CD1c-positive myeloid dendritic cell (primary cell): ENCODE measurements at regions not wholly inside any gene's neighbourhood (a gene's known extent, or its start where the extent isn't known, plus 50 kb on each side); places are given as distances from the start of the nearest gene placed in this dataset.
A peak's percentile ranks its signal among the peaks of the same experiment; 100 is the strongest.

ENCODE experiments used
- DNase-seq: peaks from one replicate; pipeline ENCODE4 v3.0.0-alpha.2; 2016; ENCODE audit errors: extremely low spot score

- DNase-seq = no peak
Measured at GRCh38 chr3:177934001-177934891, 602.0 kb upstream of the KCNMB2 start.

- no peak for DNase-seq
Measured at GRCh38 chr3:177935047-177935446, 601.2 kb upstream of the KCNMB2 start.

GRCh38 chr3:177936721-177937120, 599.5 kb upstream of the KCNMB2 start:
- DNase-seq = no peak

GRCh38 chr3:177942911-177943310, 593.3 kb upstream of the KCNMB2 start:
- no peak for DNase-seq

- DNase-seq = peak; percentile 74
Measured at GRCh38 chr3:177944228-177944661, 592.0 kb upstream of the KCNMB2 start.

- DNase-seq = no peak
Measured at GRCh38 chr3:177946048-177946447, 590.2 kb upstream of the KCNMB2 start.

- DNase-seq = no peak
Measured at GRCh38 chr3:177946497-177946896, 589.7 kb upstream of the KCNMB2 start.

- peak; percentile 2 for DNase-seq
Measured at GRCh38 chr3:177946936-177947335, 589.3 kb upstream of the KCNMB2 start.

GRCh38 chr3:177947901-177948300, 588.3 kb upstream of the KCNMB2 start:
- DNase-seq = no peak

- DNase-seq = no peak
Measured at GRCh38 chr3:177948716-177949425, 587.4 kb upstream of the KCNMB2 start.

GRCh38 chr3:177959188-177959587, 577.0 kb upstream of the KCNMB2 start:
- no peak for DNase-seq

GRCh38 chr3:177960014-177960413, 576.2 kb upstream of the KCNMB2 start:
- DNase-seq = no peak

GRCh38 chr3:177960722-177961121, 575.5 kb upstream of the KCNMB2 start:
- no peak for DNase-seq

GRCh38 chr3:177961784-177962183, 574.5 kb upstream of the KCNMB2 start:
- no peak for DNase-seq

GRCh38 chr3:177966493-177966892, 569.7 kb upstream of the KCNMB2 start:
- no peak for DNase-seq

GRCh38 chr3:177968891-177969290, 567.3 kb upstream of the KCNMB2 start:
- no peak for DNase-seq

- DNase-seq = no peak
Measured at GRCh38 chr3:177973241-177973840, 562.9 kb upstream of the KCNMB2 start.

- no peak for DNase-seq
Measured at GRCh38 chr3:177976241-177976640, 560.0 kb upstream of the KCNMB2 start.

GRCh38 chr3:177976866-177977265, 559.4 kb upstream of the KCNMB2 start:
- no peak for DNase-seq

- peak; percentile 26 for DNase-seq
Measured at GRCh38 chr3:177977381-177978158, 558.7 kb upstream of the KCNMB2 start.

GRCh38 chr3:177978946-177979345, 557.3 kb upstream of the KCNMB2 start:
- no peak for DNase-seq

- DNase-seq = no peak
Measured at GRCh38 chr3:177979703-177980102, 556.5 kb upstream of the KCNMB2 start.
